ENCODE measurements at regions not wholly inside any gene's neighbourhood (a gene's known extent, or its start where the extent isn't known, plus 50 kb on each side); places are given as distances from the start of the nearest gene placed in this dataset.
"Not testable (repeated sequence)": the region's sequence is repeated elsewhere in the genome, so short reads cannot be mapped to it uniquely, and the experiment has no call there.

DNA sequence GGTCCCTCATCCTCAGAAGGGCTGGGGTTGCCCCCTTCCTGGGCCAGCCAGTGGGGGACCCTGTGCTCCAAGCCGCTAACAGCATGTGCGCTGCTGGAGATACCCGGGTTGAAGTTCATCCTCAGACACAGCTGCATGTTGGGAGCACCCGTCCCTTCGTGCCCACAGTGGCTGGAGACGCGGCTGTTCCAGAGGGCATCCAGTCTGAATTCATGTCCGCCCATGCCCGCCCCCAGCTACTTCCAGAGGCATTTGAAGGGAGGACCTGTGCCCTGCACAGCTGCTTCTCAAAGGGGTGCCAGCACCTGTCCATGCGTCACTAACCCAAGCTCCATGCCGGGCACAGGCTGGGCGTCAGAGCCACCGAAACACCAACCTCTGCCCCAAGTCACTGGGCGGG, 68.1 kb upstream of the ADGRA1 start:
- no peak for DNase-seq

DNA sequence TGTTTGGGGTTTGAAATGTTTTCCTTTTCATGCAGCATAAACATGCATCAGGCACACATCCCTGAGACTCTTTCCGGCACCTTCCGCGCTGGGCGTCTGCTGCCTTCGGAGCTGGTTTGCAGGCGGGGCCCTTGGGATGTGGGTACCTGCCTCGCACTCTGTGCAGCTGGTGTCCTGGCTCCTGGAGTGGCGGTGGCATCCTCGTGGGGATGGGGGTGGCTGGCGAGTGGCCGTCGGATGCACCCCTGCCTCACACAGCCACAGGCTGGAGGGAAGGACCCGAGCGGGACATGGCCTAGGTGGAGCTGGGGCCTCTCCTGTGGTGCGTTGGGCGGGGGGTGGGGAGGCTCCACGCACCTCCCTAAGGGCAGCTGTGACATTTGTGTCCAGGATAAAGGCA, 68.5 kb upstream of the ADGRA1 start:
- no peak for DNase-seq

DNA sequence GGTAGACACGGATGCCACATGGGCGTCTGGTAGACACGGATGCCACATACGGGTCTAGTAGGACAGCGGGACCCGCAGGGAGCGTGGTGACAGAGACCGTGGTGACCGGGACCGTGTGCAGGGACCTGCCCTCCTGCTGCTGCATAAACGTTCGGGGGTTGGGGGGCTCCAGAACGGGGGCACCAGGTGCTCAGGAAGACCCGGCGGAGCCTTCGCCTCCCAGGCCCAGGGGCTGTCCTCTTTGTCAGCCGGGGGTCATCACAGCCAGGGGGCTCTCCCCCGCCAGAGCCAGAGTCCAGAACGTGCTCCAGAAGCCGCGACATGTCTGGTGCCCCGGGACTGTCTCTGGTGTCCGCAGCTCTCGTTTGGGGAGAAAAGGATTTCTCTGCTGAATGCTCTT, 69.2 kb upstream of the ADGRA1 start:
- no peak for DNase-seq

DNA sequence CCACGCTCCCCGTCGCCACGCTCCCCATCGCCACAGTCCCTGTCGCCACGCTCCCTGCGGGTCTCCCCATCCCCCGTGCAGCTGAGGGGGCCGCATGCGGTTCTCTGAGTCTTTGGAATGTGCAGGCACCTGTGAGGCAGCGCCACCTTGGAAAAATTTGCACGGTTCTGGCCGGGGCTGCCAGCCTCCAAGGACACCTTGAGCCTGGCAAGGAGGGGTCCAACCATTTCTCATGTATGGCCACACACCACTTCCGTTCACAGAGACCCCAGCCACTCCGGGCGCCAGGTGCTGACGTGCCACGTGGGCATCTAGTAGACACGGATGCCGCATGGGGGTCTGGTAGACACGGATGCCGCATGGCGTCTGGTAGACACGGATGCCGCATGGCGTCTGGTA, 70.5 kb upstream of the ADGRA1 start:
- DNase-seq = no peak

DNA sequence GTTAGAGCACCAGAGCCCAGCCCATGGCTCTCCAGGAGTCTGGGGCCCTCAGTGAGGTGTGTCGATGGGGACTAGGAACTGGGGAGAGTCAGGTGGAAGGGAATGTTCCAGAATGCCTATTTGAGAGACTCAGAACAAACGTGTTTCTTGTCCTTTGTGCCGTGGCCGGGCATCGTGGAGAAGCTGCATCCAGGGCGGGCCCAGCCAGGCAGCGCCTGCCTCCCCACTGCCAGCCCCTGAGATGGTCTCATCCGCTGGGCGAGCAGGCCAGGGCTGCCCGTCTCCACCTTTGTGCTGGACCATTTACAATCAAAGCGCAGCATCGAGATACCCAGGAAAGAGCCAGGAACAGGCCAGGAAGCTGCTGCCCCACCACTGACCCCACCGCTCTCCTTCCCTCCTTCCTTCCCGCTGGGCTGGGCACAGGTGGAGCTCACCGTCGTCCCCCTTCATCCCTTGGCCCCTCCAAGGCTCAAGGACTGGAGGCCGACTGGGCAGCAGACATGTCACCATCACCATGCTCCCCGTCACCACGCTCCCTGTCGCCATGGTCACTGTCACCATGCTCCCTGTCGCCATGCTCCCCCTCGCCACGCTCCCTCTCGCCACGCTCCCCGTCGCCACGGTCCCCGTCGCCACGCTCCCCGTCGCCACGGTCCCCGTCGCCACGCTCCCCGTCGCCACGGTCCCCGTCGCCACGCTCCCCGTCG, 71.1 kb upstream of the ADGRA1 start:
- no peak for DNase-seq

DNA sequence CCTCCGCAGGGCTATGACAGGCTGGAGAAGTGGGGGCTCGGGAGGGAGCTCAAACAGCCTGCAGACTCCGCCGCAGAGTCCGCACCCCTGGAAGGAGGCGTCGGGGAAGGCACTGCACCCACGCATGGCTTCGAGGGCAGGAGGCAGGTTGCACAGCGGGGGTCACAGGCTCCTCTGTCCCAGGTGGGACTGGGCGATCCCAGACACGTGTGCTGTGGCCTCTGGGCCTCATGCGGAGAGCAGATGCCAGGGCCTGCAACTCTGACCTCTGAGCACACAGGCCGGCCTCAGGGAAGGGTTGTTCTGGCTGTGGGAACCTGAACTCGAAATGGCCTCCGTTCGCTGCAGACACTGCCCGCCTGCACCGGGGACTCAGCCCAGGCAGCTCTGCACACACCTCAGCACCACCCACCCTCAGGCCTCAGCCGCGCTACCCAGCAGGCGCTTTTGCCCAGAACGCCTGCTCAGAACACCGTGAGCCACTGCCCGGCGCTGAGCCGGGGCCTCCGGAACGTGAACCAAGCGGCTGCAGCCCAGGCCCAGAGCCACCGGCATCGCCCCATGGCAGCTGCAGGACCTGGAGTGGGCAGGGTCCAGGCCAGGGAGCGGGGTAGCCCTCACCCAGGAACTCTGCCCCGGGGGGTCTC, 71.8 kb upstream of the ADGRA1 start:
- DNase-seq = no peak

DNA sequence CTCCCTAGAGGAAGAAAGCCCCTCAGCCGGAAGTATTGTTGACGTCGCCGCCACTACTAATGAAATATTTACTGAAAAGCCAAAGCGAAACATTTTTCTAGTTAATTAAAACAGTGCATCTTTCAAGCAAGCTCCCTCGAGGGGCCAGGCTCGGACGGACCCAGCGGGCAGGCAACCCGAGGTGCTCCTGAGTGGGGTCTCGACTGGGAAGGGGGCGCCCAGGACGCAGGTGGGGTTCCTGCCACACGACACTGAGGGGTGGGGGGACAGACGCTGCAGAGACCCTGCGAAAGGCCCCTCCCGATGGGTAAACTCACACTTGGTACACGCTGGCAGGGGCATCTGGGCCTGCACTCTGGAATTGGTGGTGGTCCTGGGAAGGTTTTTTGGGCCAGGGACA, 72.4 kb upstream of the ADGRA1 start:
- no peak for DNase-seq

DNA sequence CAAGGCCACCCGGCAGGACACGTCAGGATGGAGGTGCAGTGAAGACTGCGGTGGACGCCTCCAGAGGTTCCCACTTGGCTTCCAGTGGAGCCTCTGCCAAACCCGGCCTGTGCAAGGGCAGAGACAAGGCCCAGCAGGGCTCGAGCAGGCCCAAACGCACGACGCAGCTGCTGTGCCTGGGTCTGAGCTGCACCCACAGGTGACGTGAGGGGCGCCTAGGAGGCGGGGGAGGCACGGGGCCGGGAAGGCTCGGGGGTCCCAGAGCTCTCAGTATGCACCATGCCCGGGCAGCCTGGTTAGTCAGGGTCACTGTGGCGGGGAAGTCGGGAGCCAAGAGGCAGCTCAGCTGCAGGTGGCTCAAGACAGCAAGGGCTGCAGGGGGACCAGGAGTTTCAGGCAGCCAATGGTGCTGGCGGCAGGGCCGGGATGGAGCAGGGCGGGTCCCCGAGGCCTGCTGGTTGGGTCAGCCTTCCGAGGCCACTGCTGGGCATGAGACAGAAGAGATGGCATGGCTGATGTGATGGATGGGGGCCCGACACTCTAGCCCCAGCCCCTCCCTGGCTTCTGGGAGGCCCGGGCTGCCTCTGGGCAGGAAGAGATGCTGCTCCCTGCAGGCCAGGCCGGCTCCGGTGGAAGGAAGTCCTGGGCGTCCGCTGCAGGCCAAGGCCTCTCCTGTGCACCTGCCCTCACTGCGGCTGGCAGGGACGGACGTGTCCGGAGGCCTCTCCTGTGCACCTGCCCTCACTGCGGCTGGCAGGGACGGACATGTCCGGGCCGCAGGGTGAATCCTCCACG, 72.2 kb upstream of the CFAP46 start:
- no peak for DNase-seq

DNA sequence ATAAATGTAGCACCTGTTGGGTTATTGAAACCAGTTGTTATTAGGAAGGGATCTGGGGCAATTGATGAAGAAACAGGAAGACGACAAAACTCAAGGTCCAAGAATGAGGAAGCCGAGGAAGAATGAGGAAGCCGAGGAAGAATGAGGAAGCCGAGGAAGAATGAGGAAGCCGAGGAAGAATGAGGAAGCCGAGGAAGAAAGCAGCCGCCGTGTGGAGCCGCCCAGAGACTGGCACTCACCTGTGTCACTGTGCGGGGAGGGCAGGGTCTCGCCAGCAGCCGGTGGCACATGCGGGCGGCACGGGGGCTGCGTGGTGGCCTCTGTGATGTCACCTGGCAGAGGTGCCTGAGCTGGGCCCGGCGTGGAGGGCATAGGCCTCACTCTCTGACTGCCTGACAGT, 71.1 kb upstream of the CFAP46 start:
- DNase-seq = peak; percentile 22 to 39

DNA sequence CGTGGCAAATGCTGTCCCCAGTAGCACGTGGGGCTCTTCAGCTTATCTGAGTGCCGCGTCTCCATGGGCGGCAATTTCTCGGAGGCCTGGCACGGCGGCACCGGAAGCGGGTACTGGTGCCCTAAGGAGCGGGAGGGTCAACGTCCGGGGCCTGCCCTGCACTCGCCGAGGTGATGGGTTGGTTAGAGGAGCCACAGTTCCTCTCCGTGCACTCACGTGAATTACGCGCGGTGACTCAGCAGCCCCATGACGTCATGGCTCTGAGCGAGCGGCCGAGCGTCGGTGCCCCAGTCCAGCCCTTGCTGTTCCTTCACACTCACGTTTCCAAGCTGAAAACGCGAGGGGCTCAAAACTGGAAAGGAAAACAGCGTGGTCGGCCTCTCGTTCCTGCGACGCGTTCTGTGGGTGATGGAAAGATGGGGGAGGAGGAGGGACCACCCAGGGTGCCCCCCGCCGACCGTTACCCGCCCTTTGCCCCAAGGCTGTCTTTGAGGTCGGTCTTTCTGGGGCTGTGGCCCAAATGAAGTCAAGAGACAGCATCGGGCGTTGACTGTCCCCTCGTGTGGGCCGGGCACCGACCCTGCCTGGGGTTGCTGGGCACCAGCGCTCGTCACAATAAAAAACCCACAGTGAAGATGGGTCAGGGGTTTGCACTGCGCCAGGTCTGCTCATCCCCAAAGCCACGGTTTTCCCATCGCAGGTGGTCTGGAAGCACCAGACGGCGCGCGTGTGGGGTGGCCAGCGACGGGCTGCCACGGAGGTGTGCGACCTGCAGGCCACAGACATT, 70.4 kb upstream of the CFAP46 start:
- DNase-seq = no peak

DNA sequence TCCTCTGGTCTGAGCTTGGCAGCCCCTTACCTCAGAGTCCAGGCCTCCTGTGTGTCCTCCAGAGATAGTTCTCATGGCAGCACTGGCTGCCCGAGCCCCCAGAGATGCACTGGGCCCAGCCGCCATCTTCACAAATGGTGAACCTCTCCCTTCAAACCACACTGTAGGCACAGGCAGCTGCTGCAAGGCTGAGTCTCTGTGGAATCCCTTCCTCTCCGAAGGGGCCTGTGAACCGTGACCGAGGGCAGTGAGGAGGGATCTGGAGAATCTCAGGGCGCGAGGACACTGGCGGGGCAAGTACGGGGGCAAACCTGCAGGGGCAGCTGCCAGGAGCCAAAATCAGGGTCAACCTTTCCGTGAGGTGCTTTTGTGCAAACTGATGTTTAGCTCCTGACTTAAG, 69.5 kb upstream of the CFAP46 start:
- DNase-seq = no peak

DNA sequence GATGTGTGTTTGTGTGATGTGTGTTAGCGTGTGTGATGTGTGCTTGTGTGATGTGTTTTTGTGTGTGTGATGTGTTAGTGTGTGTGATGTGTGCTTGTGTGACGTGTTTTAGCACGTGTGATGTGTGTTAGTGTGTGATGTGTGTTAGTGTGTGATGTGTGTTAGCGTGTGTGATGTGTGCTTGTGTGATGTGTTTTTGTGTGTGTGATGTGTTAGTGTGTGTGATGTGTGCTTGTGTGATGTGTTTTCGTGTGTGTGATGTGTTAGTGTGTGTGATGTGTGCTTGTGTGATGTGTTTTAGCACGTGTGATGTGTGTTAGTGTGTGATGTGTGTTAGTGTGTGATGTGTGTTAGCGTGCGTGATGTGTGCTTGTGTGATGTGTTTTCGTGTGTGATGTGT, 69.0 kb upstream of the CFAP46 start:
- DNase-seq = not testable (repeated sequence)

DNA sequence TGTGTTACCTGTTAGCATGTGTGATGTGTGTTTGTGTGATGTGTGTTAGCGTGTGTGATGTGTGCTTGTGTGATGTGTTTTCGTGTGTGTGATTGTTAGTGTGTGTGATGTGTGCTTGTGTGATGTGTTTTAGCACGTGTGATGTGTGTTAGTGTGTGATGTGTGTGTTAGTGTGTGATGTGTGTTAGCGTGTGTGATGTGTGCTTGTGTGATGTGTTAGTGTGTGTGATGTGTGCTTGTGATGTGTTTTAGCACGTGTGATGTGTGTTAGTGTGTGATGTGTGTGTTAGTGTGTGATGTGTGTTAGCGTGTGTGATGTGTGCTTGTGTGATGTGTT, 68.4 kb upstream of the CFAP46 start:
- DNase-seq = not testable (repeated sequence)

DNA sequence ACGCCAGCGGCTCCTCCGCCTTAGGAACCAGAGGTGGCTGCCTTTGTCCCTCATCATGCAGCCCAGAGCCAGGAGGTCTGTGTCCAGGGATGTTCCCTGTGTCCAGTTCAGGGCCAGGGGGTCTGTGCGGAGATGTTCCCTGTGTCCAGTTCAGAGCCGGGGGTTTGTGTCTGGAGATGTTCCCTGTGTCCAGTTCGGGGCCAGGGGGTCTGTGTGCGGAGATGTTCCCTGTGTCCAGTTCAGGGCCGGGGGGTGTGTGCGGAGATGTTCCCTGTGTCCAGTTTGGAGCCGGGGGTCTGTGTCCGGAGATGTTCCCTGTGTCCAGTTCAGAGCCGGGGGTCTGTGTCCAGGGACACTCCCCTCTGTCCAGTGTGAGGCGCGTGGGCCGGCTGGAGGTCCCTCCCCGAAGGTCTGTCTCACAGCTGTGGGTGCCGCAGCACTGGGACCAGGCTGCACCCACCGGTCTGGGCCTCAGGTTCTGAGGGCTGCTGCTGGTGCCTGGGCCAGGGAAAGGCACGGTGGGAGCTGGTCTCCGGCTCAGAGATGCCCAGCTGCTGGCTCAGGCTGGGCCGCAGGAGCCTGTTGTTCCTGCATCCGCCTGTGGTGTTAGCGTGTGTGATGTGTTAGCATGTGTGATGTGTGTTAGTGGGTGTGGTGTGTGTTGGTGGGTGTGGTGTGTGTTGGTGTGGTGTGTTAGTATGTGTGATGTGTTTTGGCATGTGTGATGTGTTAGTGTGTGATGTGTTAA, 67.9 kb upstream of the CFAP46 start:
- DNase-seq = no peak

DNA sequence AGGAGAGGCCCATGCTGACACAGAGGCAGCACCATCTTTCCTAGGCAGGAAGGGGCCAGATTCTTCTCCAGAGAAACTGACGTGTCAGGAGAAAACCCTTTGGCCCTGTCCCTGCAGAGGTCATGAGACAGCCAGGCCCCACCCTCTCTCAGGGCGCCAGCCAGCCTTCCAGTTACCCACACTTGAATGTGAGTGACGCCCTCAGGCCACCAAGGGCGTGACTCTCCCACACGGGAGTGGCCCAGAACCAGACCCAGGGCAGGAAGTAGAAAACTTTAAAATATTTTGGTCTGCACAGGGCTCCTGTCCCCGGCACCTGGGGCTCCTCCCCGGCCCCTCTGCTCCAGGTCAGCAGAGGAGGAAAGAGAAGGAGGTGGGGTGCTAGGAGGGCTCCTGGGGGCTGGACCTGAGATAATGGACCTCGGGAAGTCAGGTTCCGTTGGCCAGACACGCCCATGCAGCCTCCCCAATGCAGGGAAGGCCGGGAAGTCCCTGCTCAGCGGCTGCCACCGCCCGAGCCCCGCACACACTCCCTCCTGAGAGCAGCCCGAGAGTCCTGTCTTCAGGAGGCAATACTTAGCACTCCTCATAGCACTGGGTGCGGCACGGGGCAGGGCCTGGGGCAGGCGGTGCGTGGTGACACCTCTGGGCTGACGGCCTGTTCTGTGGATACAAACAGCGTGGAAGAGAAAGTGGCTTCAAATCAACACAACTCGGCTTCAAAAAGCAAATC, 67.0 kb upstream of the CFAP46 start:
- DNase-seq = no peak

DNA sequence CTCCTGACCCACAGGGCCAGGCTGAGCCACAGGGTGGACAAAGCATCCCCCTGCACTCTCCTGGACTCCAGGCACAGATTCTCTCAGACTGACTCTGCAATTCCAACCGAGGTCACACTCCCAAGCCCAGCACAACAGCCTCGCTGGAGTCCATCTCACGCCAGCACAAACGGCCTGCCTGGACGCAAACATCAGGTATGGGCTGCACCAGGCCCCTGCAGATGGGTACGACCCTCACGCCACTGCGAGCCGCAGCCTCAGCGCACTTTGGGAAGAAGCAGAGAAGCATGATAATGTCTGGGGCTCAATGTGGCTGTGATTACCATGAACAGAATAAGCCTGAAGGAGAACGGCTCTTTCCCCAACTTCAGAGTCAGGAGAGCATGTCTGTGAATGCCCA, 66.4 kb upstream of the CFAP46 start:
- DNase-seq = no peak

DNA sequence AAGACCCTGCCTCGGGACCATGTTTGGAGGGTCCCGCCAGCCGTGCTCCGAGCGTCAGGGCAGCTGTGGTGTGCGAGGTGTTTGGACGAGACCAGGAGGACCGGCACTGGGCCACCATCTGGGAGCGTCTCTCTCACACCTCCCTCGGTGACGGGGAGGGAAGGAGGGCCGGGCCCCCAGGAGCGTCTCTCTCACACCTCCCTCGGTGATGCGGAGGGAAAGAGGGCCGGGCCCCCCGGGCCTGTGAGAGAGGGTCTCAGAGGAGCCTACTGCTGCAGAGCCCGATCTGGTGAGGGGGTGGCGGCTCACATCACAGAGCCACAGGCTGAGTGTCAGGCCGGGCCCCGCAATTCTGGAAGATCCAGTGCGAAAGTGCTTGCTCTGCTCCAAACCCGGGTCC, 65.8 kb upstream of the CFAP46 start:
- DNase-seq = no peak

DNA sequence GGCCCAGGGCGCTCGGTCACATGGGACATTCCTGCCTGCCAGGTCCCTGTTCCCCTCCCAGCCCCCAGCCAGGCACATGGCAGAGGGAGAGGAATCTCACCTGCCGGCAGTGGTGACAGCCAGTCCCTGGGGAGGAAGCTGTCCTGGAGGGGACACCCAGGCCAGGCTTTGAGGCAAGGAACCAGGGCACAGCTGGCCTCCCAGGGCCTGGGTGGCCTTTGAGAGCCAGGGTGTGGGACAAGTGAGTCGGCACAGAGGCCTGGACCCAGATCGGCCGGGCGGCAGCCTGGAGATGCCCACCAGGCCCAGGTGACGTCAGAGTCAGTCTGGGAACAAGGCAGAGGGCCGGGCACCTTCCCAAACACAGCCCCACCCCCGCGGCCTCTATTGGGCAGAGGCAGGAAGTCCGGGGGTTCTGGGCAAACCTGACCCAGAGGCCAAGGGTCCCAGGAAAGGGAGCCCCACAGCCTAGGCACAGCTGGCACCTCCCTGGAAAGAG, 65.0 kb upstream of the CFAP46 start:
- no peak for DNase-seq

DNA sequence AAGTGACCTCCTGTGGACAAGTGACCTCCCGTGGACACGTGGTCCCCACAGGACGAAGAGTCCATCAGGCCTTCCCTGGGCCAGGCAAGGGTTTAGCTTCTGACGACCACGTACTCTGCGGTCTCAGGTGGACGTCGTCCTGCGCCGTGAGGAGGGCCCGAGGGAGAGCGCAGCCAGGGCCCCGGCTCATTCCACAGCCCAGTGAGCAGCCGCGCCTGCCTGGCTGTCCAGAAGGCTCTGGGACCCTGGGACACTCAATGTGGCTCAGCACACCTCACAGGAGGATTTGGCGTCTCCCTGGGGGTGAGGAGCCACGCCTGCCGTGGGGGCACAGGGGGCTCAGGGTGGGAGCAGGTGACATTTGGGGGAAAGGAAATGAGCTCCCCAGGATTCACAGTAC, 64.4 kb upstream of the CFAP46 start:
- DNase-seq = no peak

DNA sequence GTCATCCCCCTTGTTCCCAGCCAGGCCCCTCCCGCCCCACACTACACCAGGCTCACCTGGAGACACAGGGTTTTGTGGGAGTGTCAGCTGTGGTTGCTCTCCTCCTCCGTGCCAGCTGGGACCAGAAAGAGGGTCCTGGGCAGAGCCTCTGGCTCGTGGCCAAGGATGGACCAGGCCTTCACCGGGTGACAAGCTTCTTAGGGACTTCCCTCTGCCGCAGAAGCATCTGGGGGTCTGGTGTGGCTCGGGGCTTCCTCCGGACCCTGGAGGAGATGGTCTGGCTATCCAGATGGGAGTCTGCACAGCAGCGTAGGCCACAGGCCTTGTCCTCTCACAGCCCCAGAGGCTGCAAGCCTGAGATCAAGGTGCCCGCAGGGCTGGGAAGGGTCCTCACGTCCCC, 63.8 kb upstream of the CFAP46 start:
- DNase-seq = no peak

DNA sequence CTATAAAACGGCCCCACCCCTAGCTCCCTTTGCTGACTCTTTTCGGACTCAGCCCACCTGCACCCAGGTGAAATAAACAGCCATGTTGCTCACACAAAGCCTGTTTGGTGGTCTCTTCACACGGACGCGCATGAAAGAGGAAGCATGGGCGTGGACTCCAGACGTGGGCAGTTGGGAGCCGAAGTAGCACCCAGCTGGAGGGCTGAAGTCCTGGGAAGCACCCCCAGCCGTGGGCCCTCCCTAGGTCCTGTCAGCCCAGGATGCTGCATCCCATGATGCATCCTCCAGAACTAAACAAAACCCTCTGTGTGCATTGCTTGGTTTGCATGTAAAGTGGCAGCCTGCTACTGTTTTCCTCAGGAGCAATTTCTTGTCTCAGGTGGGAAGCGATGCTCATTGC, 62.1 kb upstream of the CFAP46 start:
- no peak for DNase-seq

DNA sequence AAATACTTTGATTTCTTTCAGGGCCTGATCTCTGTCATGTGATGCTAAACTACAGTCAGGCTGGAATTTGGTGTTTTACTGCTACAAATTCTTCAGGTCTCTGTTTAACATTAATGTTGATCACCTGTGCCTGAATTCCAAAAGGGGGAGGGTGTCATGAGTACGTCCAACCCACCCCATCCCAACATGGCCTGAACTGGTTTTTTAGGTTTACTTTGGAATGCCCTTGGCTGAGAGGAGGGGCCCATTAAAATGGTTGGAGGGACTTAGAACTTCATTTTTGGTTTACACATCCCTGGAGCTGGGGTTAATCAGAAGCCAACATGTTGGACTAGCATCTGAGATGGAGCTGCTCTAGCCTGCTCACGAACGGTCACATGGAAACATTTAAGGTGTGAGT, 60.8 kb upstream of the CFAP46 start:
- no peak for DNase-seq

All from AML-193 (cell line).